GM12878 (cell line): ENCODE measurements at regions not wholly inside any gene's neighbourhood (a gene's known extent, or its start where the extent isn't known, plus 50 kb on each side); places are given as distances from the start of the nearest gene placed in this dataset.

ENCODE experiments used
- ATAC-seq: fragments of 200-7000 bp; cut with Tn5 transposase; 3 replicates; pipeline ENCODE4 v1.9.1; 2020; ENCODE audit warnings: mild to moderate bottlenecking, moderate library complexity
- BruUV-seq: library from RNA; stranded (reverse); fragments of 400-500 nt; replicated peaks from 2 replicates; lab custom pipeline; 2021; lab: Mats Ljungman, UMichigan
- CTCF ChIA-PET: fragments of 300-600 bp; sonication (Branson Sonifier 250); formaldehyde crosslinking; extraction: SDS; loops from one replicate; lab custom pipeline; 2021; ENCODE audit warnings: inconsistent platforms; lab: Yijun Ruan, JAX
- POLR2A ChIA-PET: fragments of 350-600 bp; formaldehyde crosslinking; extraction: SDS; loops from one replicate; lab custom pipeline; 2021; ENCODE audit warnings: inconsistent platforms; lab: Charles Lee
- RAD21 ChIA-PET: fragments of 300-600 bp; sonication (Branson Sonifier 250); formaldehyde crosslinking; loops from one replicate; lab custom pipeline; 2023; ENCODE audit warnings: antibody characterized with exemption; ENCODE audit not compliant: unreplicated experiment; lab: Charles Lee
- SMC1A ChIA-PET: fragments of 300-600 bp; sonication (Branson Sonifier 250); formaldehyde crosslinking; loops from one replicate; lab custom pipeline; 2023; ENCODE audit not compliant: unreplicated experiment, uncharacterized antibody; lab: Charles Lee
- DNase-seq: peaks from one replicate; pipeline ENCODE4 v3.0.0-alpha.2; 2011; ENCODE audit warnings: low read depth, low spot score
- FAIRE-seq: peaks from 3 replicates; lab custom pipeline; 2011; peaks lifted over from hg19 to GRCh38; lab: Jason Lieb, UNC
- H2AFZ ChIP-seq: 2 replicates; pipeline ENCODE4 v1.6.0; 2011; ENCODE audit warnings: low read depth, low read length, control low read depth; ENCODE audit not compliant: control insufficient read depth
- H3K27ac ChIP-seq: 2 replicates; pipeline ENCODE4 v1.5.1; 2011; ENCODE audit warnings: control low read depth; ENCODE audit not compliant: control insufficient read depth, insufficient read depth
- H3K27me3 ChIP-seq, 2 experiments: replicated peaks in 1 of 2; 2 replicates each; pipeline versions ENCODE4 v1.6.0 to v1.6.1; 2011; ENCODE audit warnings: low read length in 1 of 2; ENCODE audit not compliant: control insufficient read depth in 2 of 2, insufficient read depth in 2 of 2
- H3K36me3 ChIP-seq, 2 experiments: 2 replicates each; pipeline ENCODE4 v1.5.1; 2011; ENCODE audit warnings: low read length in 1 of 2; ENCODE audit not compliant: control insufficient read depth in 2 of 2, insufficient read depth in 2 of 2
- H3K4me1 ChIP-seq: 2 replicates; pipeline ENCODE4 v1.6.1; 2011; ENCODE audit warnings: mild to moderate bottlenecking, low read length, moderate library complexity, mixed read lengths; ENCODE audit not compliant: control insufficient read depth, insufficient read depth
- H3K4me2 ChIP-seq: 2 replicates; pipeline ENCODE4 v1.6.0; 2011; ENCODE audit warnings: control low read depth; ENCODE audit not compliant: control insufficient read depth, insufficient read depth
- H3K4me3 ChIP-seq: fragments of 200-600 bp; sonication (generic); 2 replicates; pipeline ENCODE4 v1.5.1; 2016
- H3K79me2 ChIP-seq: 2 replicates; pipeline ENCODE4 v1.6.0; 2011; ENCODE audit warnings: low read length; ENCODE audit not compliant: control insufficient read depth, insufficient read depth
- H3K9ac ChIP-seq: 2 replicates; pipeline ENCODE4 v1.8.0; 2011; ENCODE audit warnings: low read length, control low read depth, mixed read lengths; ENCODE audit not compliant: control insufficient read depth, insufficient read depth
- H3K9me3 ChIP-seq: replicated peaks from 3 replicates; pipeline ENCODE4 v1.5.1; 2011; ENCODE audit warnings: mild to moderate bottlenecking, low read length; ENCODE audit not compliant: control insufficient read depth, insufficient read depth
- H4K20me1 ChIP-seq: 2 replicates; pipeline ENCODE4 v1.6.0; 2011; ENCODE audit not compliant: control insufficient read depth, insufficient read depth
- FOXK2 ChIP-seq: fragments of 450-650 bp; IDR thresholded peaks from 2 replicates; pipeline ENCODE4 v1.6.1; 2017; ENCODE audit warnings: mild to moderate bottlenecking, moderate library complexity
- IRF3 ChIP-seq: fragments of 450-650 bp; IDR thresholded peaks from 2 replicates; pipeline ENCODE4 v1.6.1; 2014; ENCODE audit warnings: mild to moderate bottlenecking
- IRF4 ChIP-seq: IDR thresholded peaks from 2 replicates; pipeline ENCODE4 v1.6.1; 2011; ENCODE audit warnings: low read depth, low read length
- IRF5 ChIP-seq: fragments of 450-650 bp; IDR thresholded peaks from 2 replicates; pipeline ENCODE4 v1.6.1; 2017; ENCODE audit warnings: borderline replicate concordance
- JUNB ChIP-seq: IDR thresholded peaks from 2 replicates; pipeline ENCODE4 v1.6.1; 2016; ENCODE audit warnings: antibody characterized with exemption, mild to moderate bottlenecking
- MEF2A ChIP-seq: IDR thresholded peaks from 2 replicates; pipeline ENCODE4 v1.6.1; 2011; ENCODE audit warnings: low read depth, mild to moderate bottlenecking, low read length, moderate library complexity; ENCODE audit not compliant: insufficient read depth
- NR2F1 ChIP-seq: fragments of 450-650 bp; conservative IDR thresholded peaks from 2 replicates; pipeline ENCODE4 v1.6.1; 2017; ENCODE audit warnings: mild to moderate bottlenecking
- PKNOX1 ChIP-seq: fragments of 450-650 bp; IDR thresholded peaks from 2 replicates; pipeline ENCODE4 v1.6.1; 2016; ENCODE audit warnings: mild to moderate bottlenecking
- SMAD1 ChIP-seq: fragments of 450-650 bp; IDR thresholded peaks from 2 replicates; pipeline ENCODE4 v1.6.1; 2018; ENCODE audit warnings: mild to moderate bottlenecking, low read depth; ENCODE audit not compliant: partially characterized antibody
- SMAD5 ChIP-seq: IDR thresholded peaks from 2 replicates; pipeline ENCODE4 v1.6.1; 2016; ENCODE audit warnings: antibody characterized with exemption, low read depth
- SMC3 ChIP-seq: IDR thresholded peaks from 2 replicates; pipeline ENCODE4 v1.6.1; 2011; ENCODE audit warnings: low read length, improper control_type of control experiment, borderline replicate concordance
- STAT3 ChIP-seq: IDR thresholded peaks from 2 replicates; pipeline ENCODE4 v1.6.1; 2011; ENCODE audit warnings: low read depth, low read length, improper control_type of control experiment
- SUPT20H ChIP-seq: IDR thresholded peaks from 2 replicates; pipeline ENCODE4 v1.6.1; 2011; ENCODE audit warnings: low read depth, mild to moderate bottlenecking, low read length, moderate library complexity, borderline replicate concordance; ENCODE audit not compliant: control insufficient read depth
- WGBS: methylation state at CpG from one replicate; pipeline ENCODE4 v1.1.6; 2016; ENCODE audit warnings: low lambda C conversion rate; ENCODE audit not compliant: insufficient replicate concordance, insufficient coverage; ENCODE audit errors: missing lambda C conversion rate; 5-methylcytosine and 5-hydroxymethylcytosine counted together
- in situ Hi-C: fragments of 300-500 bp; cut with MboI; formaldehyde crosslinking; loops from 9 replicates; pipeline ENCODE4 v1.14.3; 2018; ENCODE audit warnings: mixed read lengths
- intact Hi-C: fragments of 100-400 bp; cut with micrococcal nuclease; formaldehyde crosslinking; loops from one replicate; pipeline ENCODE4 v1.14.2; 2022; ENCODE audit not compliant: unreplicated experiment

- CTCF ChIA-PET = no interaction called here
- WGBS = 20% methylated on average over 6 of the region's 6 CpGs
- no TSS peak for BruUV-seq
- DNase-seq = no peak
- no peaks in the 10 kb centered on the region for H3K79me2 ChIP-seq
- no peaks in the 10 kb centered on the region for H3K27me3 ChIP-seq
- POLR2A ChIA-PET = no interaction called here
- in situ Hi-C loops = no loop called here
- no peak overlapping the region for H3K4me3 ChIP-seq
- no peak overlapping the region for H2AFZ ChIP-seq
- ATAC-seq = no peak
- no peaks in the 10 kb centered on the region for H3K4me1 ChIP-seq
- FAIRE-seq = no peak
- H3K36me3 ChIP-seq = no peaks in the 10 kb centered on the region
- RAD21 ChIA-PET = no interaction called here
- SMC1A ChIA-PET = no interaction called here
- no peak for TF ChIP-seq FOXK2
- TF ChIP-seq PKNOX1 = no peak
- TF ChIP-seq SMAD5 = no peak
- no peak for TF ChIP-seq SUPT20H
- TF ChIP-seq IRF3 = no peak
- TF ChIP-seq IRF4 = no peak
- TF ChIP-seq STAT3 = no peak
- no peak for TF ChIP-seq JUNB
- no peak for TF ChIP-seq SMC3
- no peak for TF ChIP-seq IRF5
- no peak for TF ChIP-seq NR2F1
- TF ChIP-seq SMAD1 = no peak
- TF ChIP-seq MEF2A = no peak
- TF ChIP-seq, all 136 proteins: peak for 0
- Histone ChIP-seq H3K9ac (no peak overlapping the region), H4K20me1 (no peaks in the 10 kb centered on the region), H3K4me2 (no peak overlapping the region), H3K9me3 (no peaks in the 10 kb centered on the region), H3K27ac (no peak overlapping the region)
- intact Hi-C loops = no loop called here
Observed at GRCh38 chr10:85008488-85009184, 680.2 kb downstream of the CCSER2 start.
